SK-N-SH (cell line): ENCODE measurements at regions not wholly inside any gene's neighbourhood (a gene's known extent, or its start where the extent isn't known, plus 50 kb on each side); places are given as distances from the start of the nearest gene placed in this dataset.

Experiments used
- CTCF ChIA-PET: fragments of 300-600, 350-600 bp; formaldehyde crosslinking; extraction: SDS; loops from one replicate; lab custom pipeline; 2021; lab: Yijun Ruan, JAX
- POLR2A ChIA-PET: fragments of 350-600 bp; sonication (Branson Sonifier 250); formaldehyde crosslinking; extraction: SDS; loops from one replicate; lab custom pipeline; 2020; ENCODE audit warnings: antibody characterized with exemption, inconsistent platforms; lab: Yijun Ruan, JAX
- DNase-seq: peaks from one replicate; pipeline ENCODE4 v3.0.0; 2012
- H2AFZ ChIP-seq: fragments of 200-600 bp; sonication (generic); 2 replicates; pipeline ENCODE4 v1.8.1; 2016; ENCODE audit warnings: antibody characterized with exemption, mild to moderate bottlenecking, low read depth
- H3F3A ChIP-seq: fragments of 200-600 bp; sonication (generic); replicated peaks from 2 replicates; pipeline ENCODE3; 2016; ENCODE audit warnings: antibody characterized with exemption, mild to moderate bottlenecking; ENCODE audit not compliant: insufficient read depth
- H3K27ac ChIP-seq, 2 experiments: fragments of 200-500 bp in 1 of 2; fragments of 200-600 bp in 1 of 2; sonication (Bioruptor generic) in 1 of 2; sonication (generic), shearing (Covaris generic) in 1 of 2; 2 replicates each; pipeline versions ENCODE4 v1.5.1 to v1.6.1; 2014 to 2016; ENCODE audit warnings: low read depth in 2 of 2, inconsistent platforms in 1 of 2, low read length in 1 of 2, mild to moderate bottlenecking in 1 of 2, mixed read lengths in 1 of 2
- H3K27me3 ChIP-seq: fragments of 200-600 bp; sonication (generic), shearing (Covaris generic); 2 replicates; pipeline ENCODE4 v1.6.1; 2016; ENCODE audit warnings: mixed run types; ENCODE audit not compliant: insufficient read depth
- H3K36me3 ChIP-seq, 2 experiments: fragments of 200-500 bp in 1 of 2; fragments of 200-600 bp in 1 of 2; sonication (Bioruptor generic) in 1 of 2; sonication (generic) in 1 of 2; replicated peaks in 1 of 2; 2 replicates each; pipeline versions ENCODE3 to v1.5.1; 2014 to 2016; ENCODE audit warnings: low read length in 1 of 2, mild to moderate bottlenecking in 1 of 2; ENCODE audit not compliant: insufficient read depth in 2 of 2, control insufficient read depth in 1 of 2
- H3K4me1 ChIP-seq, 2 experiments: fragments of 200-500 bp in 1 of 2; fragments of 200-600 bp in 1 of 2; sonication (Bioruptor generic) in 1 of 2; sonication (generic), shearing (Covaris generic) in 1 of 2; 2 replicates each; pipeline versions ENCODE4 v1.5.1 to v1.6.1; 2014 to 2016; ENCODE audit warnings: low read depth in 1 of 2, low read length in 1 of 2, mixed run types in 1 of 2; ENCODE audit not compliant: insufficient read depth in 2 of 2, control insufficient read depth in 1 of 2
- H3K4me2 ChIP-seq: fragments of 200-600 bp; sonication (generic), shearing (Covaris generic); 2 replicates; pipeline ENCODE4 v1.6.1; 2017; ENCODE audit warnings: mixed run types
- H3K4me3 ChIP-seq, 2 experiments: fragments of 200-500 bp in 1 of 2; fragments of 200-600 bp in 1 of 2; sonication (Bioruptor generic) in 1 of 2; sonication (generic), shearing (Covaris generic) in 1 of 2; 2 replicates each; pipeline versions ENCODE4 v1.5.1 to v1.8.1; 2014 to 2016; ENCODE audit warnings: low read depth in 2 of 2, inconsistent platforms in 1 of 2, low read length in 1 of 2, mild to moderate bottlenecking in 1 of 2, mixed read lengths in 1 of 2, moderate library complexity in 1 of 2
- H3K79me2 ChIP-seq: fragments of 200-600 bp; sonication (generic); 2 replicates; pipeline ENCODE4 v1.8.1; 2017; ENCODE audit warnings: mild to moderate bottlenecking; ENCODE audit not compliant: insufficient read depth
- H3K9ac ChIP-seq: fragments of 200-600 bp; sonication (generic); 2 replicates; pipeline ENCODE4 v1.6.1; 2017; ENCODE audit warnings: mixed run types
- H3K9me2 ChIP-seq: fragments of 200-600 bp; sonication (generic); 2 replicates; pipeline ENCODE4 v1.6.1; 2017; ENCODE audit warnings: mixed run types
- H3K9me3 ChIP-seq: fragments of 200-600 bp; sonication (generic); 2 replicates; pipeline ENCODE4 v1.6.1; 2017; ENCODE audit warnings: mixed run types, mild to moderate bottlenecking, moderate library complexity
- H4K20me1 ChIP-seq: fragments of 200-600 bp; sonication (generic); 2 replicates; pipeline ENCODE4 v1.6.1; 2017; ENCODE audit warnings: mild to moderate bottlenecking, mixed run types; ENCODE audit not compliant: insufficient read depth
- EP300 ChIP-seq, 2 experiments: IDR thresholded peaks; 2 replicates each; pipeline versions ENCODE4 v1.4.0 to v1.6.1; 2012; ENCODE audit warnings: borderline replicate concordance in 1 of 2, low read depth in 1 of 2, low read length in 1 of 2
- EZH2phosphoT487 ChIP-seq: fragments of 200-600 bp; sonication (generic); IDR thresholded peaks from 2 replicates; pipeline ENCODE4 v1.6.1; 2017; ENCODE audit warnings: low read depth, mixed run types, mild to moderate bottlenecking, antibody characterized with exemption, moderate library complexity, borderline replicate concordance
- FOXM1 ChIP-seq: IDR thresholded peaks from 2 replicates; pipeline ENCODE4 v1.4.0; 2012; ENCODE audit warnings: low read depth, mild to moderate bottlenecking
- GATA2 ChIP-seq: sonication (generic); formaldehyde crosslinking; IDR thresholded peaks from 2 replicates; pipeline ENCODE4 v1.5.0; 2020; ENCODE audit warnings: mild to moderate bottlenecking, missing genetic modification reagents
- JUND ChIP-seq: IDR thresholded peaks from 2 replicates; pipeline ENCODE4 v1.4.0; 2012
- MAX ChIP-seq: IDR thresholded peaks from 2 replicates; pipeline ENCODE4 v1.4.0; 2012; ENCODE audit warnings: low read depth
- MEF2A ChIP-seq: IDR thresholded peaks from 2 replicates; pipeline ENCODE4 v1.4.0; 2012; ENCODE audit warnings: low read depth, borderline replicate concordance
- NRF1 ChIP-seq: IDR thresholded peaks from 2 replicates; pipeline ENCODE4 v1.6.1; 2012; ENCODE audit warnings: low read depth, mild to moderate bottlenecking, low read length
- POLR2AphosphoS5 ChIP-seq: IDR thresholded peaks from 2 replicates; pipeline ENCODE4 v1.6.1; 2012; ENCODE audit warnings: low read depth, low read length
- RCOR1 ChIP-seq: fragments of 150-350 bp; IDR thresholded peaks from 2 replicates; pipeline ENCODE4 v1.6.1; 2017; ENCODE audit warnings: antibody characterized with exemption, low read length
- SMC3 ChIP-seq: IDR thresholded peaks from 2 replicates; pipeline ENCODE4 v1.6.1; 2012; ENCODE audit warnings: low read depth, low read length, improper control_type of control experiment
- TCF12 ChIP-seq: IDR thresholded peaks from 2 replicates; pipeline ENCODE4 v1.4.0; 2012
- USF1 ChIP-seq: IDR thresholded peaks from 2 replicates; pipeline ENCODE4 v1.4.0; 2012; ENCODE audit warnings: low read depth, borderline replicate concordance
- YY1 ChIP-seq: IDR thresholded peaks from 2 replicates; pipeline ENCODE4 v1.4.0; 2012; ENCODE audit warnings: low read depth, mild to moderate bottlenecking
- WGBS: methylation state at CpG from one replicate; pipeline ENCODE4 v1.1.6; 2017; ENCODE audit warnings: low lambda C conversion rate; 5-methylcytosine and 5-hydroxymethylcytosine counted together
- TF ChIP-seq, protein P1 (sequence below): IDR thresholded peaks from 2 replicates; pipeline ENCODE4 v1.6.1; 2012; ENCODE audit warnings: mild to moderate bottlenecking, low read depth, low read length, moderate library complexity
- TF ChIP-seq, protein P2 (sequence below): fragments of 200-600 bp; sonication (generic); IDR thresholded peaks from 2 replicates; pipeline ENCODE4 v1.6.1; 2017; ENCODE audit warnings: antibody characterized with exemption, mild to moderate bottlenecking, moderate library complexity

DNA sequence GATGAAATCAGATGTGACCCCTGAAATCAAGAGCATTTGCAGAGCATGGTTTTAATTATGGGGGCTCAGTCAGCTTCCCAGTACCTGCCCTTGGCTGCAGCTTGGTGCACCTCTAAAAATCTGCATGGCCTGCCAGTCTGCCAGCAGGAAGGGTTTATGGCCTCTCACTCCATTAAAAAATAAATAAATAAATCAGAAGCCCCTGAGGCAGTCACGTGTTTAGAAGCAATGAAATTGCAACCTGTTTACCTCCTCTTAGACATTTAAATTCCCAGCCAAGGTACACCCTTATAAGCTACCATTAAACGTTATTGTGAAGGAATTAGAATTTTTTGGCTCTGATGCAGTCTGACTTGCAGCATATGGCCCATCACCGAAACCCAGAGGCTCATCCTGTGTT is 114.0 kb upstream of the LDB2 start:
- POLR2A ChIA-PET: no interaction called here

More for the DNA sequence above, 114.0 kb upstream of the LDB2 start:
- no peak for TF ChIP-seq POLR2AphosphoS5
- TF ChIP-seq, protein P1, sequence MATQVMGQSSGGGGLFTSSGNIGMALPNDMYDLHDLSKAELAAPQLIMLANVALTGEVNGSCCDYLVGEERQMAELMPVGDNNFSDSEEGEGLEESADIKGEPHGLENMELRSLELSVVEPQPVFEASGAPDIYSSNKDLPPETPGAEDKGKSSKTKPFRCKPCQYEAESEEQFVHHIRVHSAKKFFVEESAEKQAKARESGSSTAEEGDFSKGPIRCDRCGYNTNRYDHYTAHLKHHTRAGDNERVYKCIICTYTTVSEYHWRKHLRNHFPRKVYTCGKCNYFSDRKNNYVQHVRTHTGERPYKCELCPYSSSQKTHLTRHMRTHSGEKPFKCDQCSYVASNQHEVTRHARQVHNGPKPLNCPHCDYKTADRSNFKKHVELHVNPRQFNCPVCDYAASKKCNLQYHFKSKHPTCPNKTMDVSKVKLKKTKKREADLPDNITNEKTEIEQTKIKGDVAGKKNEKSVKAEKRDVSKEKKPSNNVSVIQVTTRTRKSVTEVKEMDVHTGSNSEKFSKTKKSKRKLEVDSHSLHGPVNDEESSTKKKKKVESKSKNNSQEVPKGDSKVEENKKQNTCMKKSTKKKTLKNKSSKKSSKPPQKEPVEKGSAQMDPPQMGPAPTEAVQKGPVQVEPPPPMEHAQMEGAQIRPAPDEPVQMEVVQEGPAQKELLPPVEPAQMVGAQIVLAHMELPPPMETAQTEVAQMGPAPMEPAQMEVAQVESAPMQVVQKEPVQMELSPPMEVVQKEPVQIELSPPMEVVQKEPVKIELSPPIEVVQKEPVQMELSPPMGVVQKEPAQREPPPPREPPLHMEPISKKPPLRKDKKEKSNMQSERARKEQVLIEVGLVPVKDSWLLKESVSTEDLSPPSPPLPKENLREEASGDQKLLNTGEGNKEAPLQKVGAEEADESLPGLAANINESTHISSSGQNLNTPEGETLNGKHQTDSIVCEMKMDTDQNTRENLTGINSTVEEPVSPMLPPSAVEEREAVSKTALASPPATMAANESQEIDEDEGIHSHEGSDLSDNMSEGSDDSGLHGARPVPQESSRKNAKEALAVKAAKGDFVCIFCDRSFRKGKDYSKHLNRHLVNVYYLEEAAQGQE: no peak
- no peak for TF ChIP-seq NRF1
- TF ChIP-seq JUND: no peak
- no peak for TF ChIP-seq MAX
- TF ChIP-seq TCF12: no peak
- TF ChIP-seq SMC3: no peak
- TF ChIP-seq EP300 (IDR thresholded peaks at IDR 0.05; ENCODE audit: borderline replicate concordance in 1 of 2, low read depth in 1 of 2, low read length in 1 of 2): no peak
- no peak for TF ChIP-seq FOXM1
- no peak for TF ChIP-seq YY1
- no peak for TF ChIP-seq MEF2A
- TF ChIP-seq, protein P2, sequence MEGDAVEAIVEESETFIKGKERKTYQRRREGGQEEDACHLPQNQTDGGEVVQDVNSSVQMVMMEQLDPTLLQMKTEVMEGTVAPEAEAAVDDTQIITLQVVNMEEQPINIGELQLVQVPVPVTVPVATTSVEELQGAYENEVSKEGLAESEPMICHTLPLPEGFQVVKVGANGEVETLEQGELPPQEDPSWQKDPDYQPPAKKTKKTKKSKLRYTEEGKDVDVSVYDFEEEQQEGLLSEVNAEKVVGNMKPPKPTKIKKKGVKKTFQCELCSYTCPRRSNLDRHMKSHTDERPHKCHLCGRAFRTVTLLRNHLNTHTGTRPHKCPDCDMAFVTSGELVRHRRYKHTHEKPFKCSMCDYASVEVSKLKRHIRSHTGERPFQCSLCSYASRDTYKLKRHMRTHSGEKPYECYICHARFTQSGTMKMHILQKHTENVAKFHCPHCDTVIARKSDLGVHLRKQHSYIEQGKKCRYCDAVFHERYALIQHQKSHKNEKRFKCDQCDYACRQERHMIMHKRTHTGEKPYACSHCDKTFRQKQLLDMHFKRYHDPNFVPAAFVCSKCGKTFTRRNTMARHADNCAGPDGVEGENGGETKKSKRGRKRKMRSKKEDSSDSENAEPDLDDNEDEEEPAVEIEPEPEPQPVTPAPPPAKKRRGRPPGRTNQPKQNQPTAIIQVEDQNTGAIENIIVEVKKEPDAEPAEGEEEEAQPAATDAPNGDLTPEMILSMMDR: no peak
- no peak for TF ChIP-seq RCOR1
- no peak for TF ChIP-seq EZH2phosphoT487
- no peak for TF ChIP-seq GATA2 (CRISPR knock-in tag)
- TF ChIP-seq USF1: no peak
- H3K4me1 ChIP-seq: peaks cover 0 to 8% of the 10 kb centered on the region in 2 experiments; a peak in 1 of 4 replicates
- DNase-seq: no peak
- no peaks in the 10 kb centered on the region for H4K20me1 ChIP-seq
- H3K4me2 ChIP-seq: no peak overlapping the region
- no peak overlapping the region for H3K4me3 ChIP-seq
- peaks cover 21% of the 10 kb centered on the region for H3F3A ChIP-seq
- no peaks in the 10 kb centered on the region for H3K27me3 ChIP-seq
- H3K36me3 ChIP-seq: no peaks in the 10 kb centered on the region
- no peak overlapping the region for H3K9ac ChIP-seq
- H3K79me2 ChIP-seq: no peaks in the 10 kb centered on the region
- WGBS: 64% methylated on average over 3 of the region's 3 CpGs
- CTCF ChIA-PET: interaction anchor here (0.7 kb wide), 1 partner anchor 9 kb away, joined by 3 read pairs; no protein-coding TSS in a partner anchor
- no peak overlapping the region for H2AFZ ChIP-seq
- H3K9me3 ChIP-seq: peaks cover 10% of the 10 kb centered on the region; the same call in 1 of the 2 replicates
- H3K27ac ChIP-seq: no peak overlapping the region
- H3K9me2 ChIP-seq: no peaks in the 10 kb centered on the region
